HEK293 (cell line): ENCODE measurements at regions not wholly inside any gene's neighbourhood (a gene's known extent, or its start where the extent isn't known, plus 50 kb on each side); places are given as distances from the start of the nearest gene placed in this dataset.

ENCODE experiments used
- CTCF ChIA-PET: fragments of 350-600 bp; formaldehyde crosslinking; extraction: SDS; loops from one replicate; lab custom pipeline; 2021; ENCODE audit warnings: antibody characterized with exemption; lab: Yijun Ruan, JAX
- POLR2A ChIA-PET: fragments of 300-600 bp; formaldehyde crosslinking; extraction: SDS; loops from one replicate; lab custom pipeline; 2020; ENCODE audit warnings: antibody characterized with exemption, inconsistent platforms; lab: Yijun Ruan, JAX
- H3K27ac ChIP-seq: fragments of 200-500 bp; sonication (Bioruptor generic); 2 replicates; pipeline ENCODE4 v1.5.1; 2014; ENCODE audit warnings: low read depth, low read length, control low read depth, inconsistent platforms; ENCODE audit errors: extremely low read depth
- H3K36me3 ChIP-seq, 2 experiments: fragments of 200-500 bp in 1 of 2; sonication (Bioruptor generic) in 1 of 2; 1 replicate in 1 of 2; 2 replicates in 1 of 2; pipeline ENCODE4 v1.5.1; 2014 to 2017; ENCODE audit warnings: inconsistent platforms in 2 of 2, low read length in 2 of 2; ENCODE audit not compliant: control insufficient read depth in 2 of 2, insufficient read depth in 1 of 2
- H3K4me1 ChIP-seq: fragments of 200-500 bp; sonication (Bioruptor generic); 2 replicates; pipeline ENCODE4 v1.5.1; 2014; ENCODE audit warnings: mild to moderate bottlenecking, low read length, inconsistent platforms; ENCODE audit not compliant: control insufficient read depth, insufficient read depth
- H3K4me3 ChIP-seq: 2 replicates; pipeline ENCODE4 v1.5.1; 2011; ENCODE audit warnings: low read depth, mild to moderate bottlenecking, control low read depth, low read length, moderate library complexity
- H3K9me3 ChIP-seq: fragments of 200-500 bp; sonication (Bioruptor generic); 2 replicates; pipeline ENCODE4 v1.5.1; 2014; ENCODE audit warnings: low read depth, low read length, inconsistent platforms; ENCODE audit not compliant: control insufficient read depth, insufficient read depth
- IKZF3 ChIP-seq: fragments of 450-650 bp; IDR thresholded peaks from 2 replicates; pipeline ENCODE4 v1.5.0; 2018; ENCODE audit warnings: missing biosample characterization, mild to moderate bottlenecking, missing genetic modification characterization, moderate library complexity
- MEIS1 ChIP-seq: sonication (generic); formaldehyde crosslinking; IDR thresholded peaks from 2 replicates; pipeline ENCODE4 v1.8.1; 2022; ENCODE audit warnings: missing genetic modification reagents, mild to moderate bottlenecking, borderline replicate concordance
- MYNN ChIP-seq: fragments of 450-650 bp; formaldehyde crosslinking; IDR thresholded peaks from 2 replicates; pipeline ENCODE4 v1.5.1; 2016; ENCODE audit warnings: missing biosample characterization, missing genetic modification characterization, borderline replicate concordance
- SETDB1 ChIP-seq: IDR thresholded peaks from one replicate; pipeline ENCODE4 v1.6.1; 2017; ENCODE audit warnings: mild to moderate bottlenecking, low read length, moderate library complexity, mixed read lengths; ENCODE audit not compliant: insufficient read length
- ZFP37 ChIP-seq: fragments of 450-650 bp; formaldehyde crosslinking; IDR thresholded peaks from 2 replicates; pipeline ENCODE4 v1.5.1; 2016; ENCODE audit warnings: missing biosample characterization, missing genetic modification characterization
- ZNF146 ChIP-seq: fragments of 450-650 bp; formaldehyde crosslinking; IDR thresholded peaks from 2 replicates; pipeline ENCODE4 v1.5.1; 2016; ENCODE audit warnings: missing biosample characterization, missing genetic modification characterization
- ZNF266 ChIP-seq: fragments of 450-650 bp; formaldehyde crosslinking; IDR thresholded peaks from 2 replicates; pipeline ENCODE4 v1.5.1; 2016; ENCODE audit warnings: missing biosample characterization, missing genetic modification characterization, low read depth
- ZNF311 ChIP-seq: fragments of 450-650 bp; formaldehyde crosslinking; IDR thresholded peaks from 2 replicates; pipeline ENCODE4 v1.5.1; 2017; ENCODE audit warnings: missing biosample characterization, missing genetic modification characterization, borderline replicate concordance
- ZNF404 ChIP-seq: fragments of 450-650 bp; formaldehyde crosslinking; IDR thresholded peaks from 2 replicates; pipeline ENCODE4 v1.5.1; 2017; ENCODE audit warnings: missing biosample characterization, missing genetic modification characterization
- ZNF423 ChIP-seq: fragments of 450-650 bp; formaldehyde crosslinking; IDR thresholded peaks from 2 replicates; pipeline ENCODE4 v1.5.1; 2016; ENCODE audit warnings: missing biosample characterization, missing genetic modification characterization
- ZNF426 ChIP-seq: fragments of 450-650 bp; formaldehyde crosslinking; IDR thresholded peaks from 2 replicates; pipeline ENCODE4 v1.5.1; 2017; ENCODE audit warnings: missing biosample characterization, missing genetic modification characterization, mild to moderate bottlenecking, inconsistent platforms, moderate library complexity
- ZNF514 ChIP-seq: fragments of 450-650 bp; formaldehyde crosslinking; IDR thresholded peaks from 2 replicates; pipeline ENCODE4 v1.5.1; 2016; ENCODE audit warnings: missing biosample characterization, missing genetic modification characterization
- ZNF529 ChIP-seq: fragments of 450-650 bp; formaldehyde crosslinking; IDR thresholded peaks from 2 replicates; pipeline ENCODE4 v1.5.1; 2017; ENCODE audit warnings: missing genetic modification characterization, missing biosample characterization; ENCODE audit not compliant: insufficient replicate concordance
- TF ChIP-seq, protein P1 (sequence below): fragments of 450-650 bp; formaldehyde crosslinking; IDR thresholded peaks from 2 replicates; pipeline ENCODE4 v1.5.1; 2016; ENCODE audit warnings: missing biosample characterization, missing genetic modification characterization
- TF ChIP-seq, protein P2 (sequence below): fragments of 450-650 bp; formaldehyde crosslinking; IDR thresholded peaks from 2 replicates; pipeline ENCODE4 v1.5.1; 2016; ENCODE audit warnings: missing biosample characterization, missing genetic modification characterization
- TF ChIP-seq, protein P3 (sequence below): fragments of 450-650 bp; formaldehyde crosslinking; IDR thresholded peaks from 2 replicates; pipeline ENCODE4 v1.5.1; 2016; ENCODE audit warnings: missing biosample characterization, missing genetic modification characterization
- TF ChIP-seq, protein P4 (sequence below): fragments of 450-650 bp; formaldehyde crosslinking; IDR thresholded peaks from 2 replicates; pipeline ENCODE4 v1.5.1; 2016; ENCODE audit warnings: missing biosample characterization, missing genetic modification characterization

DNA sequence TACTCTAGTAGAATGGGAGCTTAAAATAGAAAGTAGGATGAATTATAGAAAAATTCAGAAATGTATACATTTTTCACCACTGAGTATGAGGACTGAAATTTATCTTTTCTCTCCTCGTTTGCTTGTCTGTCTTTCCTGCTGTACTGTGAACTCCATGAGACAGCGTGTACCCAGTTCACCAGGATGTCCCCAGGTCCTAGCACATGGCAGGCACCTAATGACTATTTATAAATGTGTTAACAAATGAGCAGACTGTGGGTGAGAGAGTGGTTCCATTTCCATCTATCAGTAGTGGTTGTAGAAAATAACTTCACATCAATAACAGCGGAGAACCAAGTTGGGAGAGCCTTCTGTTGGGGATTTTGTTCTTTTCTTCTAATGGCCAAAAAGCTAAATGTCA, 106.3 kb downstream of the NUS1 start:
- POLR2A ChIA-PET, result no interaction called here
- TF ChIP-seq, protein P1, sequence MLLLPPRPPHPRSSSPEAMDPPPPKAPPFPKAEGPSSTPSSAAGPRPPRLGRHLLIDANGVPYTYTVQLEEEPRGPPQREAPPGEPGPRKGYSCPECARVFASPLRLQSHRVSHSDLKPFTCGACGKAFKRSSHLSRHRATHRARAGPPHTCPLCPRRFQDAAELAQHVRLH (tag by site-specific recombination), result no peak
- TF ChIP-seq SETDB1 (no peak), ZNF311 (tag by site-specific recombination) (no peak), ZNF423 (tag by site-specific recombination) (no peak), ZNF404 (tag by site-specific recombination) (no peak), MEIS1 (CRISPR knock-in tag) (no peak), ZNF426 (tag by site-specific recombination) (no peak), ZFP37 (tag by site-specific recombination) (no peak), MYNN (tag by site-specific recombination) (no peak), ZNF514 (tag by site-specific recombination) (no peak), IKZF3 (tag by site-specific recombination) (no peak)
- TF ChIP-seq, protein P2, sequence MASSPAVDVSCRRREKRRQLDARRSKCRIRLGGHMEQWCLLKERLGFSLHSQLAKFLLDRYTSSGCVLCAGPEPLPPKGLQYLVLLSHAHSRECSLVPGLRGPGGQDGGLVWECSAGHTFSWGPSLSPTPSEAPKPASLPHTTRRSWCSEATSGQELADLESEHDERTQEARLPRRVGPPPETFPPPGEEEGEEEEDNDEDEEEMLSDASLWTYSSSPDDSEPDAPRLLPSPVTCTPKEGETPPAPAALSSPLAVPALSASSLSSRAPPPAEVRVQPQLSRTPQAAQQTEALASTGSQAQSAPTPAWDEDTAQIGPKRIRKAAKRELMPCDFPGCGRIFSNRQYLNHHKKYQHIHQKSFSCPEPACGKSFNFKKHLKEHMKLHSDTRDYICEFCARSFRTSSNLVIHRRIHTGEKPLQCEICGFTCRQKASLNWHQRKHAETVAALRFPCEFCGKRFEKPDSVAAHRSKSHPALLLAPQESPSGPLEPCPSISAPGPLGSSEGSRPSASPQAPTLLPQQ (tag by site-specific recombination), result no peak
- TF ChIP-seq, protein P3, sequence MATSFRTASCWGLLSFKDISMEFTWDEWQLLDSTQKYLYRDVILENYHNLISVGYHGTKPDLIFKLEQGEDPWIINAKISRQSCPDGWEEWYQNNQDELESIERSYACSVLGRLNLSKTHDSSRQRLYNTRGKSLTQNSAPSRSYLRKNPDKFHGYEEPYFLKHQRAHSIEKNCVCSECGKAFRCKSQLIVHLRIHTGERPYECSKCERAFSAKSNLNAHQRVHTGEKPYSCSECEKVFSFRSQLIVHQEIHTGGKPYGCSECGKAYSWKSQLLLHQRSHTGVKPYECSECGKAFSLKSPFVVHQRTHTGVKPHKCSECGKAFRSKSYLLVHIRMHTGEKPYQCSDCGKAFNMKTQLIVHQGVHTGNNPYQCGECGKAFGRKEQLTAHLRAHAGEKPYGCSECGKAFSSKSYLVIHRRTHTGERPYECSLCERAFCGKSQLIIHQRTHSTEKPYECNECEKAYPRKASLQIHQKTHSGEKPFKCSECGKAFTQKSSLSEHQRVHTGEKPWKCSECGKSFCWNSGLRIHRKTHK (tag by site-specific recombination), result no peak
- TF ChIP-seq, all 188 proteins: peak for 0

DNA sequence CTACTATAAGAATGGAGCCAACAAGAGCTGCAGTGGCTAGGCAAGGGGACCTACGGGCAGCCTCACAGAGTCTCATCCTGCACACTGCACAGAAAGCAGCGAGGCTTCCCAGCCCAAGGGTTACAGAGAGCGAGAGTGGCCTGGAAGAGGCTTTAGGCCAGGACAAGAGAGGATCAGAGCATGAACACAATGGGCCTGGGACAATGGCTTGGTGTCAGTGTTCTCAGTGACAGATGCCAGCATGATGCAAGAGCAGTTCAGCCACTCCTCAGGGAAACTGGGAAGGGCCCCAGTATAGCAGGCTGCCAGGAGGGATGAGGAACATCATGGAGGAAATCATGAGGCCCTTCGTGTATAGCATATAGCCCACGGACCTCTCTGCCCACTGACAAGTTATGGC, 108.0 kb downstream of the NUS1 start:
- Histone ChIP-seq H3K27ac (no peak overlapping the region), H3K36me3 (no peaks in the 10 kb centered on the region), H3K4me3 (no peak overlapping the region), H3K4me1 (no peaks in the 10 kb centered on the region), H3K9me3 (no peaks in the 10 kb centered on the region)
- no peak for TF ChIP-seq ZNF529 (tag by site-specific recombination)
- TF ChIP-seq, protein P4, sequence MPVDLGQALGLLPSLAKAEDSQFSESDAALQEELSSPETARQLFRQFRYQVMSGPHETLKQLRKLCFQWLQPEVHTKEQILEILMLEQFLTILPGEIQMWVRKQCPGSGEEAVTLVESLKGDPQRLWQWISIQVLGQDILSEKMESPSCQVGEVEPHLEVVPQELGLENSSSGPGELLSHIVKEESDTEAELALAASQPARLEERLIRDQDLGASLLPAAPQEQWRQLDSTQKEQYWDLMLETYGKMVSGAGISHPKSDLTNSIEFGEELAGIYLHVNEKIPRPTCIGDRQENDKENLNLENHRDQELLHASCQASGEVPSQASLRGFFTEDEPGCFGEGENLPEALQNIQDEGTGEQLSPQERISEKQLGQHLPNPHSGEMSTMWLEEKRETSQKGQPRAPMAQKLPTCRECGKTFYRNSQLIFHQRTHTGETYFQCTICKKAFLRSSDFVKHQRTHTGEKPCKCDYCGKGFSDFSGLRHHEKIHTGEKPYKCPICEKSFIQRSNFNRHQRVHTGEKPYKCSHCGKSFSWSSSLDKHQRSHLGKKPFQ (tag by site-specific recombination), result no peak
- CTCF ChIA-PET, result no interaction called here
- POLR2A ChIA-PET, result no interaction called here

More for the DNA sequence above, 106.3 kb downstream of the NUS1 start:
- no peak overlapping the region for H3K27ac ChIP-seq
- H3K36me3 ChIP-seq, result no peaks in the 10 kb centered on the region
- H3K4me1 ChIP-seq, result no peaks in the 10 kb centered on the region
- H3K4me3 ChIP-seq, result no peak overlapping the region
- H3K9me3 ChIP-seq, result no peaks in the 10 kb centered on the region
- CTCF ChIA-PET, result interaction anchor here (0.7 kb wide), 1 partner anchor 199 kb away, joined by 4 read pairs; no protein-coding TSS in a partner anchor

DNA sequence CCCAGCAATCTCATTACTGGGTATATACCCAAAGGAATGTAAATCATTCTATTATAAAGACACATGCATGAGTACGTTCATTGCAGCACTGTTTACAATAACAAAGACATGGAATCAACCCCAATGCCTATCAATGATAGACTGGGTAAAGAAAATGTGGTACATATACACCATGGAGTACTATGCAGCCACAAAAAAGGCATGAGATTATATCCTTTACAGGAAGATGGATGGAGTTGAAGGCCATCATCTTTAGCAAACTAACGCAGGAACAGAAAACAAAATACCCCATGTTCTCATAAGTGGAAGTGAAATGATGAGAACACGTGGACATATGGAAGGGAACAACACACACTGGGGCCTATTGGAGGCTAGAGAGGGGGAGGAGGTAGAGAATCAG, 115.7 kb downstream of the NUS1 start:
- CTCF ChIA-PET, result interaction anchor here (1.6 to 1.9 kb wide), 2 partner anchors 13 to 14 kb away, joined by 5 to 7 read pairs; no protein-coding TSS in a partner anchor
- Histone ChIP-seq H3K9me3 (no peaks in the 10 kb centered on the region), H3K4me3 (no peak overlapping the region), H3K36me3 (no peaks in the 10 kb centered on the region), H3K4me1 (no peaks in the 10 kb centered on the region), H3K27ac (no peak overlapping the region)
- no peak for TF ChIP-seq ZNF266 (tag by site-specific recombination)
- peak; percentile 54; the same call in 1 of the 2 replicates for TF ChIP-seq ZNF146 (tag by site-specific recombination)
- POLR2A ChIA-PET, result no interaction called here
